ENCODE measurements at regions not wholly inside any gene's neighbourhood (a gene's known extent, or its start where the extent isn't known, plus 50 kb on each side); places are given as distances from the start of the nearest gene placed in this dataset.

GRCh38 chr13:73745190-73745589, 389.0 kb downstream of the KLF12 start:
- DNase-seq (ENCODE audit: low read depth) = no peak

DNA sequence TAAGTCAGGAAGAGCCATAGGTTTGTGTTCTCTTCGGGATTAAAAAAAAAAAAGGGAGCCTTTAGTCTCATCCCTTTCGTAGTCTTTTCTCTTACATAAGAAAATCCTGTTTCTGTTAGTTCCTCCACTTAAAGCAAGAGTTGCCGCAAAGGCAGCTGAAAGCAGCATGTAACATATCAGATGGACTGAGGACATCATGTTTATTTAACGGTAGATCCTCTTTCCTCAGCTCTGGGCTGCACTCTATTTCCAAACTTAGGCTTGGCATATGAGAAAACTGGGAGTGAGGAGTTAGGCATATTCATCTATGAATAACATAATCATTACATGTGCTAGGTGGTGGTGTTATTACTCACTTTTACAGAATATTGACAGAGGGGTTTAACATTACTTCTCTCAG, 391.2 kb downstream of the KLF12 start:
- DNase-seq (ENCODE audit: low read depth) = no peak

GRCh38 chr13:73741742-73742141, 392.5 kb downstream of the KLF12 start:
- no peak for DNase-seq (ENCODE audit: low read depth)

DNA sequence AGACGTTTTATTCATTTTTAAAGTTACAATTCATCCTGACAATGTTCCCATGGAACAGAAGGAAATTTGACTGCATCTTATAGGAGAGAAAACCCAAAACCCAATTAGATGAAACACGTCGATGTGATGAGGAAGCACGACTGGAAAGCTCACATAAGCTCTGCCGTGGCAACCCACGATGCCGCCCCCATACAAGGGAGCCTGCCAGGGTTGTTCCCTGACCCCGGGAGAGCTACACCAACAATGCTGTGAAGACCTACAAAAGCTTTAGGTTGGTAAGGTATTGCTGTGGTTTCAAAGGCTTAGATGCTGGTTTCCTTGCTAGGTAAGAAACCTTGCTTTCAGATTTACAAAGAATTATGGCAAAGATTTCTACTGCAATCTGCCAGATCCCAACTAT, 393.1 kb downstream of the KLF12 start:
- DNase-seq (ENCODE audit: low read depth) = no peak

GRCh38 chr13:73740666-73741065, 393.5 kb downstream of the KLF12 start:
- no peak for DNase-seq (ENCODE audit: low read depth)

- no peak for DNase-seq (ENCODE audit: low read depth)
These were observed 394.8 kb downstream of the KLF12 start for GRCh38 chr13:73739394-73739793.

- DNase-seq (ENCODE audit: low read depth) = no peak
These were observed 395.6 kb downstream of the KLF12 start for GRCh38 chr13:73738626-73739025.

DNA sequence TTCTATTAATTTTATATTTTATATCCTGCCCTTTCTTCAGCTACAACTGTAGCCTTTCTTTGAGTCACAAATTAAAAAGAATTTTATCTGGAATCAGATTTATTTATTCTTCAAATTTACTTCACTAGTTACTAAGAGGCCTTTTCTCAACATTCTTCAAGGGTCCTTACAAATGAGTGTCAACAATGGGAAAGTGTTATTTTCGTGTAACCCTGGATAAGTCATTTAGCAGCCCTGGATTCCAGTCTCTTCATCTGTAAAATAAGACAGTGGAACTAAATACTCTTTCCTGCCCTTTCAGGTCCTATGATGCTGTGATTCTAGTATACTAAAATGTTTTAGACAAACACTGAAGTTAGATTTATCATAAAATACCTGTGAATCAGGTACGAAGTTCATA, 397.0 kb downstream of the KLF12 start:
- DNase-seq (ENCODE audit: low read depth) = no peak

DNA sequence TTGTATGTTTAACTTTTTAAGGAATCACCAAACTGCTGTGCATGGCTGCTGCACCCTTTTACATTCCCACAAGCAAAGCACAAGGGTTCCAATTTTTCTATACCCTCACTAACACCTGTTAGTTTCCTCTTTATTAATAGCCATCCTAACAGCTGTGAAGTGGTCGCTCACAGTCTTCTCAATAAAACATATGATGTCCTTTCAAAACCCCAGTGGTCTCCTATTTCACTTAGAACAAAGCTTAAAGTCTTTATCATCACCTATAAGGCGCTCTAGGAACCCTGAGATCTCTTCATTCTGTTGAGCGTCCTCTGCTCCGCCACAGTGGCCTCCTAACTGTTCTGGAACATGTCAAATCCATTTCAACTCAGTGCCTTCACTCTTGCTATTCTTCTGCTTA, 400.5 kb downstream of the KLF12 start:
- no peak for DNase-seq (ENCODE audit: low read depth)

DNA sequence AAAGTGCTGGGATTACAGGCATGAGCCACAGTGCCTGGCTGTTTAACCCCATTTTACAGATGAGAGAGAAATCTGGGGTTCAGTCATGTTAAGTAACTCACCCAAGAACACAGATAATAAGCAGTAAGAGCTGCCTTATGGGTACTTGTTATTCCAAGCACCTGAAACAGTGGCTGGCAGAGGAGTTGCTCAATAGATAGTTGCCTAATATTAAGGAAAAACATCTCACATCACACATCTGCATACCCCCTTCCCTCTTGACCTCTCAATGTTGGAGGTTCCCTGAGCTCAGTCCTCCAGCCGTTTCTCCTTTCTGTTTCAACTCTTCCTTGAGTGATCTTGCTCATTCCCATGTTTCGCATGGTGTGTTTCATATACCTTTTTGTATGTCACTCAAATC, 401.9 kb downstream of the KLF12 start:
- DNase-seq (ENCODE audit: low read depth) = no peak

GRCh38 chr13:73731564-73731963, 402.6 kb downstream of the KLF12 start:
- DNase-seq (ENCODE audit: low read depth) = no peak

DNA sequence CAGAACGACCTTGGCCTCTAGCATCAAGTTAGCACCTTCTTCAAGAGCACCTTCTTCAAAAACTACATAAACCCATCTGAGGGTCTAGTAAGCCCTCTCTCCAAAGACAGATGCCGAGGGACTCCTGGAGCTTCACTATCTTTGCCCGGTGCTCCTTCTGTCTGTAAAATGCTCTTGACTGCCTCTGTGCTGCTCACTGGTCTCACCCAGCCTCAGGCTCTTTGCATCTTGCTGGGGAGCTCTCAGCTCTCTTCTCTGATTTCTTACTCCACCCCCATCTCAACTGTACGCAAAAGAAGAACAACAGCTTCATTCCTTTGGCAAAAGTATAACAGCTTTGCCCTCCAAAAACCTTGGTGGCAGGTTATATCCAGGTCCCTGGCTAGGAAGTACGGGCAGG, 404.2 kb downstream of the KLF12 start:
- no peak for DNase-seq (ENCODE audit: low read depth)

GRCh38 chr13:73729046-73729445, 405.2 kb downstream of the KLF12 start:
- no peak for DNase-seq (ENCODE audit: low read depth)

DNA sequence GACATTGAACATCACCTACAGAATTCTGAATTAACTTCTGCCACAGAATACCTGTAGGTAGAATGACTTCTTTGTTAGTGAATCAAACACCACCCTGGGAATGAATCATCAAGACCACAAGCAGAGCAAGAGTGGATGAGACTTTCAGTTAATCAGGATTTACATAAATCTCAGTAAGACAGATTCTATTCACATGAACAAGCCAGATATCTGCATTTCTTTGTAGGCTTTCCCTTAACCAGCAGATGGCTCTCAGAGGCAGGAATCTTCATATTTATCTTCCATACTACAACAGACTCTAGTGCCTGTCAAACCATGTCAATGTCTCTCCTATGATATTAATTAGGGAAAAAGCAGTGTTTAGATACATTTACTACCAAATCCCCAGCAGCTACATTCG, 412.1 kb downstream of the KLF12 start:
- no peak for DNase-seq (ENCODE audit: low read depth)

DNA sequence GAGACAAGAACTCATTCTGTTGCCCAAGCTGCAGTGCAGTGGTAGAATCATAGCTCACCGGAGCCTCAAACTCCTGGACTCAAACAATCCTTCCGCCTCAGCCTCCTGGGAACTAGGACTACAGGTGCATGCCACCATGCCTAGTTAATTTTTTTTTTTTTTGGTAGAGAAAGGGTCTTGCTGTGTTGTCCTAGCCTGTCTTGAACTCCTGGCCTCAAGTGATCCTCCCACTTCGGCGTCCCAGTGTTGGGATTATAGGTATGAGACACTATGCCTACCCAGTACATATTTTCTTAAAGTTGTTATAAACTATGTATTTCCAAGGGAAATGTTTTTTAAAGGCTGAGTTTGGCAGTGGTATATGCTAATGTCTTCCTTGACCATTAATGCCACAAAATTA, 412.6 kb downstream of the KLF12 start:
- no peak for DNase-seq (ENCODE audit: low read depth)

- DNase-seq (ENCODE audit: low read depth) = no peak
These were observed 413.9 kb downstream of the KLF12 start for GRCh38 chr13:73720216-73720840.

DNA sequence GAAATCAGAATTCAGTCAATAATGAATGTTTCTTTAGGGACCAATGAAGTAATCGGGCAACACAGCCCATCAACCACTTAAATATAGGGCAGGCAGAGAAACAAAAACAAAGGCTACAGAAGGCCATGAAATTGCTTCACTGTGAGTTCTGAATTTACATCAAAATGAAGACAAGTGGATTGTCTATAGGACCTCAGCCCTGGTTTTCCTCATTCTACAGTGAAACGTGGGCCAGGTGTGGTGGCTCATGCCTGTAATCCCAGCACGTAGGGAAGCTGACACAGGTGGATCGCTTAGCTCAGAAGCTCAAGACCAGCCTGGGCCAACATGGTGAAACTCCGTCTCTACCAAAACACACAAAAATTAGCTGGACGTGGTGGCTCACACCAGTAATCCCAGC, 416.0 kb downstream of the KLF12 start:
- DNase-seq (ENCODE audit: low read depth) = no peak

- DNase-seq (ENCODE audit: low read depth) = no peak
These were observed 416.6 kb downstream of the KLF12 start for GRCh38 chr13:73717632-73718031.

- no peak for DNase-seq (ENCODE audit: low read depth)
These were observed 418.2 kb downstream of the KLF12 start for GRCh38 chr13:73715911-73716510.

GRCh38 chr13:73715114-73715910, 418.9 kb downstream of the KLF12 start:
- DNase-seq (ENCODE audit: low read depth) = peak; percentile 34

DNA sequence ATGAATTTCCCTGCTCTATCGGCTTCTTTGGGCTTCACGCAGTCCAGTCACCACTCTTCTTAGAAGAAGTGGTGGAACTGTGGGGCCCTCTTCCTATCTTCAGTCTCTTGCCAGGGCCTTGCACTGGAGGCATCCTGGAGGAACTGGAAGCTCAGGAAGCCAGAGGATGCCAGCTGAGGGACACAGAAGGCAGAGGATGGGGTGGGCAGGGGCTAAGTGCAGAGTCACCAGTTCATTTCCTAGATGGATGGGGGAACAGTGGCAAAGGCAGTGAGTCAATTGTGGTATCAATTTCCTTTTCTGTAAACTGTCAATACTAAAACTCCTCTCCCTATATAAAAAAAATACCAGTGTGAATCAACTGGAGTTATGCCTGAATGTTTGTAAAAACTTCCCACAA, 419.7 kb downstream of the KLF12 start:
- no peak for DNase-seq (ENCODE audit: low read depth)

DNA sequence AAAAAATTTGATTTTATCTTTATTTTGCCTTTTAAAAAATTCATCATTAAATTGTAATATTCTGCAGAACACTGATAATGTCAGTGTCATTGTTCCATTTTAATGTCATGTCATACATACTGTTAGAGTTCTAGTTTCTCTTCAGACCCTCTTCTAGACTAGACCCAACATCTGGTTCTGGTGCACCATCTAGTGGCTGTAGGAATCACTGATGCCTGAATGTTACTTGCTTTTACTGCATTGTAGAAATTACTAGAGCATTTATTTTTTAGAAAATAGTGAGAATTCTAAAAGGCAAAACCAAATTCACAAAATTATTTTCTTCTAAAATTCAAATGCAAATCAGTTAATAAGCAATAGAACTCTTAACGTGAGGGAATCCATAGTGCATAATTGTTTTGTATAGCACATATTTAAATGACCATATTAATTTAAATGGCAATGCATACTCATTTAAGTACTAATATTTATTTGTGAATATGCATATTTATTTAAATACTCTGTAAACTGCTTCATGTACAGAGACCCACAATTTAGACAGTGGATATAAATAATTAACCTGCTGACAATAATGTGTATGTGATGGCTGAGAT, 425.7 kb downstream of the KLF12 start:
- peak; percentile 34 for DNase-seq (ENCODE audit: low read depth)

GRCh38 chr13:73704587-73704986, 429.6 kb downstream of the KLF12 start:
- DNase-seq (ENCODE audit: low read depth) = no peak
